A673 (cell line): ENCODE measurements at regions not wholly inside any gene's neighbourhood (a gene's known extent, or its start where the extent isn't known, plus 50 kb on each side); places are given as distances from the start of the nearest gene placed in this dataset.

ENCODE experiments used
- BruUV-seq: library from RNA; stranded (reverse); fragments of 400-500 nt; replicated peaks from 2 replicates; lab custom pipeline; 2021; lab: Mats Ljungman, UMichigan
- CTCF ChIA-PET: fragments of 300-600 bp; sonication (Branson Sonifier 250); formaldehyde crosslinking; loops from one replicate; lab custom pipeline; 2022; ENCODE audit warnings: antibody characterized with exemption; lab: Charles Lee
- POLR2A ChIA-PET: fragments of 300-600 bp; sonication (Branson Sonifier 250); formaldehyde crosslinking; loops from one replicate; lab custom pipeline; 2022; ENCODE audit warnings: antibody characterized with exemption; ENCODE audit not compliant: low non-redundant PET; lab: Charles Lee
- DNase-seq: peaks from one replicate; pipeline ENCODE4 v3.0.0-alpha.2; 2015; ENCODE audit warnings: low spot score
- H3K27ac ChIP-seq: fragments of 200-600 bp; sonication (generic); 2 replicates; pipeline ENCODE4 v1.5.1; 2016; ENCODE audit warnings: mixed run types, low read depth, mild to moderate bottlenecking, mixed read lengths, antibody characterized with exemption, low read length; ENCODE audit not compliant: poor library complexity, severe bottlenecking
- H3K27me3 ChIP-seq: fragments of 200-600 bp; sonication (generic); replicated peaks from 2 replicates; pipeline ENCODE4 v1.6.1; 2017; ENCODE audit warnings: mixed run types, low read depth, mild to moderate bottlenecking, mixed read lengths, antibody characterized with exemption, low read length; ENCODE audit not compliant: insufficient read depth, poor library complexity
- H3K36me3 ChIP-seq: fragments of 200-600 bp; sonication (generic); 2 replicates; pipeline ENCODE4 v1.6.1; 2016; ENCODE audit warnings: mixed run types, mild to moderate bottlenecking, mixed read lengths, antibody characterized with exemption, low read length; ENCODE audit not compliant: insufficient read depth, poor library complexity, severe bottlenecking
- H3K4me1 ChIP-seq: fragments of 200-600 bp; sonication (generic); 2 replicates; pipeline ENCODE4 v1.6.1; 2017; ENCODE audit warnings: mixed run types, mild to moderate bottlenecking, mixed read lengths, antibody characterized with exemption, low read length; ENCODE audit not compliant: insufficient read depth, poor library complexity, severe bottlenecking
- H3K4me3 ChIP-seq: fragments of 200-600 bp; sonication (generic); 2 replicates; pipeline ENCODE4 v1.5.1; 2016; ENCODE audit warnings: low read depth, mixed run types, mild to moderate bottlenecking, mixed read lengths, low read length; ENCODE audit not compliant: poor library complexity, severe bottlenecking
- H3K9me3 ChIP-seq: fragments of 200-600 bp; sonication (generic); 2 replicates; pipeline ENCODE4 v1.6.1; 2016; ENCODE audit warnings: mixed run types, low read depth, mild to moderate bottlenecking, mixed read lengths, antibody characterized with exemption, low read length; ENCODE audit not compliant: poor library complexity, severe bottlenecking
- CTCF ChIP-seq: fragments of 300-800, 200-600 bp; sonication (generic); conservative IDR thresholded peaks from 2 replicates; pipeline ENCODE4 v1.5.1; 2017; ENCODE audit warnings: low read depth, mild to moderate bottlenecking, antibody characterized with exemption, low read length, moderate library complexity, mixed read lengths
- EZH2 ChIP-seq: fragments of 200-600 bp; sonication (generic); IDR thresholded peaks from 2 replicates; pipeline ENCODE4 v1.6.1; 2017; ENCODE audit warnings: borderline replicate concordance, low read depth, mild to moderate bottlenecking, mixed read lengths, antibody characterized with exemption, low read length; ENCODE audit not compliant: poor library complexity, severe bottlenecking
- intact Hi-C: fragments of 100-400 bp; cut with micrococcal nuclease; formaldehyde crosslinking; loops from one replicate; pipeline ENCODE4 v1.10.0; 2022; ENCODE audit not compliant: unreplicated experiment

DNA sequence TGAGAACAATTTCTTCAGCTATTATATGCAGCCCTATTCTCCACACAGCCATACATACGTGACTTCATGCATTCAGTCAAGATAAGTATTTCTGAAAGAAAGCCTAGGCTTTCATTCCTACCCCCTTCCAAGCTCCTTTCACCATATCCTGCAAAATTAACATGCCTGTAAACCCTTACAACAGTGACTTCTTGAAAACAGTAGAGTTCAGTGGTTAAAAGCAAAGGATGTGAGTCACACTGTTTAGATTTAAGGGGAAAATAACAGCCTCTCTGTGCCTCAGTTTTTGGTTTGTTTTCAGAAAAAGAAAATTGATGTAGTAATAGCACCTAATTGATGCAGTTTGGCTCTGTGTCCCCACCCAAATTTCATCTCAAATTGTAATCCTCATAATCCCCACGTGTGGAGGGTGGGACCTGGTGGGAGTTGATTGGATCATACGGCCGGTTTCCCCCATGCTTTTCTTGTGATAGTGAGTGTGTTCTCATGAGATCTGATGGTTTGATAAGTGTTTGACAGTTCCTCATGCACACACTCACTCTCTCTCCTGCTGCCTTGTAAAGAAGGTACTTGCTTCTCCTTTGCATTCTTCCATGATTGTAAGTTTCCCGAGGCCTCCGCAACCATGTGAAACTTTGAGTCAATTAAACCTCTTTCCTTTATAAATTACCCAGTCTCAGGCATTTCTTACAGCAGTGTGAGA, 264.8 kb downstream of the CETN3 start:
- CTCF ChIA-PET = no interaction called here
- Histone ChIP-seq H3K27me3 (no peaks in the 10 kb centered on the region), H3K9me3 (no peaks in the 10 kb centered on the region), H3K27ac (no peak overlapping the region), H3K4me3 (no peak overlapping the region), H3K36me3 (no peaks in the 10 kb centered on the region), H3K4me1 (no peaks in the 10 kb centered on the region)
- TF ChIP-seq EZH2 = no peak
- TF ChIP-seq CTCF = no peak
- DNase-seq = no peak
- POLR2A ChIA-PET = no interaction called here
- intact Hi-C loops = no loop called here
- no TSS peak for BruUV-seq

DNA sequence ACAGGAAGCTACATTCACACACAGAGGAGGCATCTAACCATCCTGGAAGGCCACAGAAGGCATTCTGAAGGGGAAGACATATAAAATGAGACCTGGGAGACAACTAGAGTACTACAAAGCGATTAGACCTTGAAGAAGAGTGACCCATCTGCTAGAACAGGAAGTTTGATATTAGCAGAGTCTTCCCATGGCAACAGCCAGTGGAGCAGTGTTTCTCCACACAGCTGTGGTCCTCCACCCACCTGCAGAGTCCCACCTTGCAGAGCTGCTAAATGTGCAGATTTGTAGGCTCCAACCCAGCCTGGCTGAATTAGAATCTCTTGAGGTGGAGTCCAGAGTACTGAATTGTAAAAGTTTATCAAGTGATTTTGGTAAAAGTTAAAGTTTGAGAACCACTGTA, 267.0 kb downstream of the CETN3 start:
- DNase-seq = no peak
- no TSS peak for BruUV-seq
- POLR2A ChIA-PET = no interaction called here
- no peak for TF ChIP-seq EZH2
- no peak for TF ChIP-seq CTCF
- H3K4me1 ChIP-seq = no peaks in the 10 kb centered on the region
- CTCF ChIA-PET = no interaction called here
- no peak overlapping the region for H3K27ac ChIP-seq
- no peaks in the 10 kb centered on the region for H3K9me3 ChIP-seq
- H3K4me3 ChIP-seq = no peak overlapping the region
- H3K36me3 ChIP-seq = no peaks in the 10 kb centered on the region
- intact Hi-C loops = no loop called here
- H3K27me3 ChIP-seq = no peaks in the 10 kb centered on the region

DNA sequence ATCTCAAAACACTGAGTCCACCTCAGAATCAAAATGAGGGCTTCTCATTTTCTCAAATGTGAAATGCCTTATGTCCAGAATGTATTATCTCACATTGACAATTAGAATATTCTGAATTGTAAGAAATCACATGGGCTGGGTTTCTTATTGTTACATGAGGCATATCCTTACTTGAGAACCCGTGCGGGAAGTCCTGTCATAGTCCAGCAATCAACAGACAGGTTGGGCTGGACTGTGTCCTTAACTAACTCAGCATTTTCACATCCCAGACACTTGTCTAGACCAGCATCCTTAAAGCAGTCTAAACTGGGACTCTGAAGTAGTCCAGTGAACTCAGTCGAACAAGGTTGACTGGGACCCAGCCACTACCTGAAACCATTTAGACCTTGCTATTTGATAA, 267.6 kb downstream of the CETN3 start:
- Histone ChIP-seq H3K36me3 (no peaks in the 10 kb centered on the region), H3K27me3 (no peaks in the 10 kb centered on the region), H3K4me1 (no peaks in the 10 kb centered on the region), H3K4me3 (no peak overlapping the region), H3K27ac (no peak overlapping the region), H3K9me3 (no peaks in the 10 kb centered on the region)
- TF ChIP-seq EZH2 (no peak), CTCF (no peak)
- ChIA-PET POLR2A (no interaction called here), CTCF (no interaction called here)
- intact Hi-C loops = no loop called here
- no TSS peak for BruUV-seq
- DNase-seq = no peak
